GM12872 (cell line): ENCODE measurements at regions not wholly inside any gene's neighbourhood (a gene's known extent, or its start where the extent isn't known, plus 50 kb on each side); places are given as distances from the start of the nearest gene placed in this dataset.

ENCODE experiments used
- CTCF ChIP-seq: IDR thresholded peaks from 3 replicates; pipeline ENCODE4 v1.5.1; 2011; ENCODE audit warnings: low read depth, mild to moderate bottlenecking, low read length, moderate library complexity; ENCODE audit not compliant: insufficient read depth

GRCh38 chr16:9351440-9351839, 260.0 kb downstream of the HAPSTR1 start:
- TF ChIP-seq CTCF: no peak

GRCh38 chr16:9351841-9352434, 260.5 kb downstream of the HAPSTR1 start:
- TF ChIP-seq CTCF: no peak

- no peak for TF ChIP-seq CTCF
These were observed 266.4 kb downstream of the HAPSTR1 start for GRCh38 chr16:9357829-9358228.

- TF ChIP-seq CTCF: no peak
These were observed 268.6 kb downstream of the HAPSTR1 start for GRCh38 chr16:9360075-9360474.

- TF ChIP-seq CTCF: no peak
These were observed 270.6 kb downstream of the HAPSTR1 start for GRCh38 chr16:9362050-9362449.

- no peak for TF ChIP-seq CTCF
These were observed 271.2 kb downstream of the HAPSTR1 start for GRCh38 chr16:9362604-9363003.

- no peak for TF ChIP-seq CTCF
These were observed 272.1 kb downstream of the HAPSTR1 start for GRCh38 chr16:9363520-9363919.
